ENCODE measurements at regions not wholly inside any gene's neighbourhood (a gene's known extent, or its start where the extent isn't known, plus 50 kb on each side); places are given as distances from the start of the nearest gene placed in this dataset.
"Not testable (repeated sequence)": the region's sequence is repeated elsewhere in the genome, so short reads cannot be mapped to it uniquely, and the experiment has no call there.

- no peak overlapping the region for H3K4me3 ChIP-seq
- peaks cover 0 to 20% (median 9%) of the 10 kb centered on the region in 4 donors for H3K4me1 ChIP-seq
- H3K27me3 ChIP-seq, result no peaks in the 10 kb centered on the region
- 53 to 79% methylated on average over 4 of the region's 4 CpGs for WGBS, 2 donors
- H3K27ac ChIP-seq, result no peak overlapping the region
- no peaks in the 10 kb centered on the region for H3K9me3 ChIP-seq
- no peaks in the 10 kb centered on the region for H3K36me3 ChIP-seq
- DNase-seq, result no peak
- intact Hi-C loops (cut with DNase I), result no loop called here
- TF ChIP-seq EP300 (IDR thresholded peaks at IDR 0.05) (no peak), POLR2A (IDR thresholded peaks at IDR 0.05) (no peak), POLR2AphosphoS5 (IDR thresholded peaks at IDR 0.05) (no peak), CTCF (IDR thresholded peaks at IDR 0.05) (no peak)
Observed at GRCh38 chr10:4226941-4227540, 442.0 kb upstream of the KLF6 start.

- H3K4me3 ChIP-seq, result no peak overlapping the region
- no peak for TF ChIP-seq EP300 (IDR thresholded peaks at IDR 0.05)
- TF ChIP-seq POLR2A (IDR thresholded peaks at IDR 0.05), result no peak
- no peak for TF ChIP-seq CTCF (IDR thresholded peaks at IDR 0.05)
- TF ChIP-seq POLR2AphosphoS5 (IDR thresholded peaks at IDR 0.05), result no peak
- DNase-seq, result no peak
- H3K9me3 ChIP-seq, result no peaks in the 10 kb centered on the region
- H3K27me3 ChIP-seq, result no peaks in the 10 kb centered on the region
- no peak overlapping the region for H3K27ac ChIP-seq
- H3K4me1 ChIP-seq, result no peaks in the 10 kb centered on the region
- intact Hi-C loops (cut with DNase I), result no loop called here
- 96 to 97% methylated on average over 6 of the region's 6 CpGs for WGBS, 2 donors
- no peaks in the 10 kb centered on the region for H3K36me3 ChIP-seq
Observed at GRCh38 chr10:4224178-4224577, 439.2 kb upstream of the KLF6 start.

DNA sequence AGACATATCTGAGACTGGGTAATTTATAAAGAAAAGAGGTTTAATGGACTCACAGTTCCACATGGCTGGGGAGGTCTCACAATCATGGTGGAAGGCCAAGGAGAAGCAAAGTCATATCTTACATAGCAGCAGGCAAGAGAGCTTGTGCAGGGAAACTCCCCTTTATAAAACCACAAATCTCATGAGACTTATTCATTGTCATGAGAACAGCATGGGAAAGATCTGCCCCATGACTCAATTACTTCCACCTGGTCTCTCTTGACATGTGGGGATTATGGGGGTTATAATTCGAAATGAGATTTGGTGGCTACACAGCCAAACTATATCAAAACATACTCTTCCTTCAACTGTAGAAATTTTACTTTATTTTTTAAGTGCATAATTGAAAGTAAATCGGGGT is 436.3 kb upstream of the KLF6 start:
- H3K4me1 ChIP-seq, result peaks cover 0 to 14% (median 6%) of the 10 kb centered on the region in 4 donors
- H3K9me3 ChIP-seq; DNase-seq; intact Hi-C loops (cut with DNase I); H3K4me3 ChIP-seq; H3K27ac ChIP-seq; H3K27me3 ChIP-seq; H3K36me3 ChIP-seq: not testable (repeated sequence)
- WGBS, 2 donors, result 83 to 94% methylated on average over 2 of the region's 2 CpGs

DNA sequence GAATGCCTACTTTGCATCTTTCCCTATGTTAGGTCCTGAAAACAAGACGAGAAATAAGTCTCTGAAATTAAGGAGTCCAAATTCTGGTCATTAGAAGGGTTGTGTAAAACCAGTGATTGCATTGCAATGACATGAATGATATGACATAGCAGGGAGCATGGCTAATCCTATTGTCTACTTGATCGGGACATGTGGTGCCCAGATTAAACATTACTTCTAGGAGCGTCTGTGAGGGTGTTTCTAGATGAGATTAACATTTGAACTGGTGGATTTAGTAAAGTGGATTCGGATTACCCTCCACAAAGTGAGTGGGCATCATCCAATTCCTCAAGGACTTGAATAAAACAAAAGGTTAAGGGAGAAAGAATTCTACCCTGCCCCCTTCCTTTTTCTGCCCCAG is 434.9 kb upstream of the KLF6 start:
- 94% methylated on average over 4 of the region's 4 CpGs for WGBS, 2 donors
- no peak overlapping the region for H3K27ac ChIP-seq
- intact Hi-C loops (cut with DNase I), result no loop called here
- H3K27me3 ChIP-seq, result no peaks in the 10 kb centered on the region
- peaks cover 0 to 18% (median 6%) of the 10 kb centered on the region in 4 donors for H3K4me1 ChIP-seq
- DNase-seq, result no peak
- no peaks in the 10 kb centered on the region for H3K9me3 ChIP-seq
- H3K36me3 ChIP-seq, result no peaks in the 10 kb centered on the region
- no peak for TF ChIP-seq POLR2AphosphoS5 (IDR thresholded peaks at IDR 0.05)
- no peak for TF ChIP-seq CTCF (IDR thresholded peaks at IDR 0.05)
- no peak for TF ChIP-seq POLR2A (IDR thresholded peaks at IDR 0.05)
- no peak for TF ChIP-seq EP300 (IDR thresholded peaks at IDR 0.05)
- no peak overlapping the region for H3K4me3 ChIP-seq

GRCh38 chr10:4217653-4218052 is 432.6 kb upstream of the KLF6 start:
- WGBS, 2 donors, result 18 to 67% methylated on average over 9 of the region's 9 CpGs
- peak overlapping the region in 2 of 4 donors; percentile 2 to 20 for H3K4me3 ChIP-seq
- H3K9me3 ChIP-seq, result no peaks in the 10 kb centered on the region
- peaks cover 0 to 23% (median 6%) of the 10 kb centered on the region in 4 donors for H3K4me1 ChIP-seq
- TF ChIP-seq POLR2A (IDR thresholded peaks at IDR 0.05) (no peak), POLR2AphosphoS5 (IDR thresholded peaks at IDR 0.05) (no peak), EP300 (IDR thresholded peaks at IDR 0.05) (no peak), CTCF (IDR thresholded peaks at IDR 0.05) (no peak)
- H3K27ac ChIP-seq, result no peak overlapping the region
- intact Hi-C loops (cut with DNase I), result no loop called here
- no peaks in the 10 kb centered on the region for H3K36me3 ChIP-seq
- DNase-seq, result no peak
- no peaks in the 10 kb centered on the region for H3K27me3 ChIP-seq

All from sigmoid colon (tissue), 6 donors.